Activated naive CD8-positive, alpha-beta T cell treated with anti-CD3 and anti-CD28 coated beads for 36 hours (primary cell): ENCODE measurements at regions not wholly inside any gene's neighbourhood (a gene's known extent, or its start where the extent isn't known, plus 50 kb on each side); places are given as distances from the start of the nearest gene placed in this dataset.

Experiments
- DNase-seq: peaks from one replicate; pipeline ENCODE4 v3.0.0; 2021
- H3K27ac Mint-ChIP-seq: one replicate; pipeline ENCODE4 v1.8.0; 2022; ENCODE audit warnings: mild to moderate bottlenecking, moderate library complexity, mixed read lengths
- H3K27me3 Mint-ChIP-seq: one replicate; pipeline ENCODE4 v1.8.0; 2022; ENCODE audit warnings: mild to moderate bottlenecking, mixed read lengths
- H3K36me3 Mint-ChIP-seq: one replicate; pipeline ENCODE4 v1.8.0; 2021; ENCODE audit warnings: mild to moderate bottlenecking, mixed read lengths
- H3K4me1 Mint-ChIP-seq: one replicate; pipeline ENCODE4 v1.8.0; 2021; ENCODE audit warnings: mixed read lengths
- H3K4me3 Mint-ChIP-seq: one replicate; pipeline ENCODE4 v1.8.0; 2022; ENCODE audit warnings: mild to moderate bottlenecking, moderate library complexity, mixed read lengths
- H3K9me3 Mint-ChIP-seq: one replicate; pipeline ENCODE4 v1.8.0; 2022; ENCODE audit warnings: mixed read lengths

DNA sequence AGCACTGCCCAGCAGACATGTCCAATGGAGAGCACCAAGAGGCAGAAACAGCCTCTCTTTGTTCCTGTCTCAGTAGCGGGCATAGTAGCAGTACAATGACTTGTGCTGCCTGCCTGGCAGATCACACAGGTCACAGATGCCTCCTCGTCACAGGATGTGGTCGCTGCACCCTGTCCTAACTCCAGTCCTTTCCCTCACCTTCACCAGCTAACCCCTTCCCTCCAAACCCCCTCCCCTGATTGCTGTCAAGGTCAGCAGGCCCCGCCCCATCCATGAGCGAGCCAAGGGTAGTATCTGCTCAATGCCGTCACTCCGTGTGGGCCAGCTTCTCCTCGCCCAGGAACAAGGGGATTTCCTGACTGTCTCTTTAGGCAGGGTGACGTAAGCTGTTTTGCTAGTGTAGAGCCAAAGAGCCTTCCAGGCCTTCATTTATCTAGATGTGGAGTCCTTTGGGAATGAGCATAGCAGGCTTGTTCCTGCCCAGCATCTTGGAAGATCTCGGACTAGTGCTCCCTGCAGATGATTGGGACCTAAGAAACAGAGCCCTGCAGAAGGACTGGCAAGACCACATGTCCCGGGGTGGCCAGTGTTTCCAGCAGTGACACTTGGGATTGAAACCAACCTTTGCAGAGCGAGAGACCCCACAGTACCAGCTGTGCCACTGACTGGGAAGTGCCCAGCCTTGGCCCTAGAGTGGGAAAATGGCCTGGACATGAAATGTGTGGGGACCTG, 75.9 kb upstream of the TNRC6C start:
- peaks cover 69% of the 10 kb centered on the region for H3K4me1 Mint-ChIP-seq
- H3K36me3 Mint-ChIP-seq = no peaks in the 10 kb centered on the region
- H3K27me3 Mint-ChIP-seq = no peaks in the 10 kb centered on the region
- peak overlapping the region; percentile 49 for H3K4me3 Mint-ChIP-seq
- H3K9me3 Mint-ChIP-seq = no peaks in the 10 kb centered on the region
- peak overlapping the region; percentile 94 for H3K27ac Mint-ChIP-seq
- DNase-seq = peak; percentile 80

DNA sequence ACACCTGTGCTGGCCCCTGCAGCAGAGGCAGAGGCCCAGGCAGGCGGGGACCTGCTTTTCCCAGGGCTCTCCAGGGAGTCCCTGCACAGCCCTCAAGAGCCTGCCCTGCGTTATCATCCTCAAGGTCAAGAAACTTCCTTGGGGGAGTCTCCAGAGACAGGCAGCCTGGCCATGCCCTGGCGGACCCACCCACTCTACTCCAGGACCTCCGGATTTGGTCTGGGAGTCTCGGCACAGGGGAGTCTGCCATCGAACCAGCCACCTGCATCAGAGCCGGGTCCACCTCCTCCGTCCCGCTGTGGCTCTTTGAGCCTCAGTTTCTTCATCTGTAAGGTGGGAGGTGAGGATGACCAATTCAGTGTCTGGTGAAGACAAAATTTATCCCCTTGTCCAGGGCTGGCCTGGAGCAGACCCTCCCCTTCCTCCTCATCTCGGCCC, 75.3 kb upstream of the TNRC6C start:
- peak overlapping the region; percentile 94 for H3K27ac Mint-ChIP-seq
- H3K27me3 Mint-ChIP-seq = no peaks in the 10 kb centered on the region
- H3K36me3 Mint-ChIP-seq = no peaks in the 10 kb centered on the region
- no peak overlapping the region for H3K4me3 Mint-ChIP-seq
- no peak for DNase-seq
- peaks cover 70% of the 10 kb centered on the region for H3K4me1 Mint-ChIP-seq
- H3K9me3 Mint-ChIP-seq = no peaks in the 10 kb centered on the region

DNA sequence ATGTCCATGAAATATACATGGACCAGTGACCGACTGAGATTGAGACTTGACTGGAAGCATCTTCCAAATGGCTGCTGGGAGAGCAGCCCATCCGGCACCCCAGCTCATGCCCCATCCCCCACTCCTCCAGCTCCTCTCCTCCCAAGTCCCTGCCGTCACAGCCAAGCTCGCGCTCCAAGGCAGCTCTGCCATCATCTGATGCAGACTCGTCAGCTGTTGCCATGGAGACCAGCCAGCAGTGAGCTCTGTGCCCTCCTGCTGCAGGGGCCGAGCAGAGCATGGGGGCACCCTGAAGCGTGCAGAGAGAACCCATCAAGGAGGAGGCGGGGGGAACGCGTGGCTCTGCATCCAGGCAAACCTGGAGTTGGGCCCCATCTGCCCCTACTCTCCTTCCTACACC, 74.5 kb upstream of the TNRC6C start:
- no peaks in the 10 kb centered on the region for H3K36me3 Mint-ChIP-seq
- H3K9me3 Mint-ChIP-seq = no peaks in the 10 kb centered on the region
- no peak overlapping the region for H3K4me3 Mint-ChIP-seq
- no peaks in the 10 kb centered on the region for H3K27me3 Mint-ChIP-seq
- peak overlapping the region; percentile 84 for H3K27ac Mint-ChIP-seq
- DNase-seq = no peak
- H3K4me1 Mint-ChIP-seq = peaks cover 70% of the 10 kb centered on the region

DNA sequence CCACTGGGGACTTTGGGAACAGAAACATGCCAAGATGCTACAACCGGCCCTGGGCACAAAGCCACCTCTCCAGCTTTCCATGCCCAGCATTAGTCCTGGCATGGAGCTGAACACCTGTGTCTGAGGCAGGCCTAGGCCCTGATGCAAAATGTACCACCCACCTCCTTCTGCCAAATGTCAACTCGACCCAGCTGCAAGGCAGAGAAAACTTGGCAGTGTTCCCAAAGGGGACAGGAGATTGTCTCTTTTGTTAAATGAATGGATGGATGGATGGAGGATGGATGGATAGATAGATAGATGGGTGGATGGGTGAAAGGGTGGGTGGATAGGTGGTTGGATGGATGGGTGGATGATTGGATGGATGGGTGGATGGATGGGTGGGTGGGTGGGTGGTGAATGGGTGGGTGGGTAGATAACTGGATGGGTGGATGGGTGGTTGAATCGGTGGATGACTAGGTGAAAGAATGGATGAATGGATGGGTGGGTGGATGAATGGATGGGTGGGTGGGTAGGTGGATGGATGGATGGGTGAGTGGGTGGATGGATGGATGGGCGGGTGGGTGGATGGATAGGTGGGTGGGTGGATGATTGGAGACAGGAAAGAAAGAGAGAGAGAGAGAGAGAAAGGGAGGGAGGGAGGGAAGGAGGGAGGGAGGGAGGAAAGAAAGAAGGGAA, 73.4 kb upstream of the TNRC6C start:
- DNase-seq = no peak
- H3K4me1 Mint-ChIP-seq = peaks cover 64% of the 10 kb centered on the region
- H3K36me3 Mint-ChIP-seq = no peaks in the 10 kb centered on the region
- no peak overlapping the region for H3K27ac Mint-ChIP-seq
- H3K27me3 Mint-ChIP-seq = no peaks in the 10 kb centered on the region
- no peak overlapping the region for H3K4me3 Mint-ChIP-seq
- H3K9me3 Mint-ChIP-seq = no peaks in the 10 kb centered on the region

DNA sequence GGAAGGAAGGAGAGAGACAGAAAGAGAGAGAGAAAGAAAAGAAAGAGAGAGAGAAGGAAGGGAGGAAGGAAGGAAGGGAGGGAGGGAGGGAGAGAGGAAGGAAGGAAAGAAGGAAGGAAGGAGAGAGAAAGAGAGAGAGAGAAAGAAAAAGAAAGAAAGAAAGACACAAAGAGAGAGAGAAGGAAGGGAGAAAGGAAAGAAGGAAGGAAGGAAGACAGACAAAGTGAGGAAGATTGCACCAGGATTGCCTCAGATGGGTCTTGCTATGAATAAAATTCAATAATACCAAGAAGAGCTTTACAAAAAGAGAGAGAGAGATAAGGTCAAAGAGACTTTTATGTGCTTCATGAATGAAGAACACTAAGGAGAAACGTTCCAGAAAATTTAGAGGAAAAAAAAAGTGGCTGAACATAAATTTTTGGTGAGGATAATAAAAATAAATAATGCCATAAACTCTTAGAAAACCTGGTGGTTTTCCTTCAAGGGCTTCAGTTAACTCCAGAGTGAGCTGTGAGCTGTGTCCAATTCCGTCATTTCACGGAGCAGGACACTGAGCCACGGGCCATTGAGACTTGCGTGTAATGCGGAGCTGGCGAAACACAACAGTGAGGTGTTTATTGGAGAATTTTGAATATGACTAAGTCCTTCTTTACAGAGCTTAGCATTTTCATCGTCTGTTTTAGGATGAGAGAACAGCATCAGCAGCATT, 72.7 kb upstream of the TNRC6C start:
- Mint-ChIP-seq H3K4me1 (peaks cover 58% of the 10 kb centered on the region), H3K27me3 (no peaks in the 10 kb centered on the region), H3K27ac (no peak overlapping the region), H3K36me3 (no peaks in the 10 kb centered on the region), H3K9me3 (no peaks in the 10 kb centered on the region), H3K4me3 (no peak overlapping the region)
- no peak for DNase-seq

DNA sequence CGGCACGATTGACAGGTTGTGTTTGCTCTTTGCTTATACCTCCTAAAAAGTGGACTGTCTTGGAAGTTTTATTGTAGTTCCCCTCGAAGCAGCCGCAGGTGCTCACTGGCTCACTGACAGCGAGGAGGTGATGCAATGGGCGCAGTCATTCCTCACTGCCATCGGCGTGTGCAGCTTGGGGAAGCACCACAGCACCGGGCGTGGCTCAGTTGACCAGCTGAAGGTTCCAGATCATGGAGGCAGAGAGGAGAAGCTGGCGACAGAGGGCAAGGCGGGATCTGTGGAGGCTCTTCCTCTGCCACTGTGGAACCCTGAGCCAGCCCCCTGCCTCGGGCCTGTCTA, 72.1 kb upstream of the TNRC6C start:
- H3K4me1 Mint-ChIP-seq = peaks cover 52% of the 10 kb centered on the region
- H3K4me3 Mint-ChIP-seq = no peak overlapping the region
- H3K27me3 Mint-ChIP-seq = no peaks in the 10 kb centered on the region
- no peak for DNase-seq
- H3K9me3 Mint-ChIP-seq = no peaks in the 10 kb centered on the region
- no peak overlapping the region for H3K27ac Mint-ChIP-seq
- H3K36me3 Mint-ChIP-seq = no peaks in the 10 kb centered on the region

DNA sequence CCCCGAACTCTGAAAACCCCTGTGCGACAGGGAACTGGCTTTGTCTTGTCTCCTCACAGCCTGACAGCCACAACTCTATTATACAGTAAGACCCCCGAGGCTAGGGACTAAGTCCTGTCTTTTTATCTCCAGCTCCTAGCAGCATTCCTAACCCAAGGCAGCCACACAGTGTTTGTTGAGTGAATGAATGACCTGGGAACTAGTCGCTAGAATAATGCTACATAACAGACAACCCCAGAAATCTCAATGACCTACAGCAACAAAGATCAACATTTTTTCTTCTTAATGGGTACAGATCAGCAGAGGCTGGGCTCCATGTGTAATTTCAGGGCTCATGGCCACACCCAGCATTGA, 71.4 kb upstream of the TNRC6C start:
- Mint-ChIP-seq H3K27ac (no peak overlapping the region), H3K4me1 (peaks cover 45% of the 10 kb centered on the region)

DNA sequence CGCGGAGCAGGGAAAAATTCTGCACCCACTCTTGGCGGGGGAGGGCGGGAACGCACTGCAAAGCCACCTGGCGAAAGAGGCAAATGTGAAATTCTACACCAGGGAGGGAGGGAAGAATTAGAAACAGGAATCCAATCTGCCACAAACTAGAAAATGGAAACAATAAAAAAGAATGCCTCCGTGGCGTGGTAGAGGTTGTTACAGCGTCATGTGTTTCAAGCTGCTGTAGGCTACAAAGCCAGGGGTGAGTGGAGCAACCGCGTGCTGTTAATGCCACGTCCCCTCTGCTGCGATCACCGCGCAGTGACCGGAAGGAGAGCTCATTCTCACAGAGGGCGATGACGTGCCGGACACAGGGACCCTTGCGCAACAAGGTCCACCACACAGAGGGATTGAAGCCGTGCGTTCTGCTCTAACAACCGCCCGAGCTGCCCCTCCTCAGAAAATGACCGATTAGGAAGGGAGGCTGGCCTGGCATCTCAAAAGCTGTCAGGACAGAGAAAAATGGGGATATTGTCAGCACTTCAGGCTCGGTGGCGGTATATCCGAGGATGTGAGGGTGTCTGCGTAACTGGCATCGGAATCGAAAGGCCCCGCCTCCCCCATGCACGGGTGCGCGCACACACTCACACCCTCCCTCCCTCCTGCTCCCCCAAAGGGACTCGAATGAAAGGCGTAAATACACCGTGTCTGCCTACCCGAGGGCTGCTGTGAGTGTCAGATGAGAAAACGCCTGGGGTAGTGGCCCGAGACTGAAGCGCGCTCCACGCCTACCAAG, 70.8 kb upstream of the TNRC6C start:
- no peaks in the 10 kb centered on the region for H3K9me3 Mint-ChIP-seq
- DNase-seq = peak; percentile 56
- H3K27ac Mint-ChIP-seq = peak overlapping the region; percentile 74
- H3K27me3 Mint-ChIP-seq = no peaks in the 10 kb centered on the region
- peak overlapping the region; percentile 59 for H3K4me3 Mint-ChIP-seq
- peaks cover 39% of the 10 kb centered on the region for H3K4me1 Mint-ChIP-seq
- H3K36me3 Mint-ChIP-seq = no peaks in the 10 kb centered on the region

More for the DNA sequence above, 71.4 kb upstream of the TNRC6C start:
- DNase-seq = no peak
- H3K4me3 Mint-ChIP-seq = peak overlapping the region; percentile 59
- no peaks in the 10 kb centered on the region for H3K9me3 Mint-ChIP-seq
- H3K36me3 Mint-ChIP-seq = no peaks in the 10 kb centered on the region
- H3K27me3 Mint-ChIP-seq = no peaks in the 10 kb centered on the region

DNA sequence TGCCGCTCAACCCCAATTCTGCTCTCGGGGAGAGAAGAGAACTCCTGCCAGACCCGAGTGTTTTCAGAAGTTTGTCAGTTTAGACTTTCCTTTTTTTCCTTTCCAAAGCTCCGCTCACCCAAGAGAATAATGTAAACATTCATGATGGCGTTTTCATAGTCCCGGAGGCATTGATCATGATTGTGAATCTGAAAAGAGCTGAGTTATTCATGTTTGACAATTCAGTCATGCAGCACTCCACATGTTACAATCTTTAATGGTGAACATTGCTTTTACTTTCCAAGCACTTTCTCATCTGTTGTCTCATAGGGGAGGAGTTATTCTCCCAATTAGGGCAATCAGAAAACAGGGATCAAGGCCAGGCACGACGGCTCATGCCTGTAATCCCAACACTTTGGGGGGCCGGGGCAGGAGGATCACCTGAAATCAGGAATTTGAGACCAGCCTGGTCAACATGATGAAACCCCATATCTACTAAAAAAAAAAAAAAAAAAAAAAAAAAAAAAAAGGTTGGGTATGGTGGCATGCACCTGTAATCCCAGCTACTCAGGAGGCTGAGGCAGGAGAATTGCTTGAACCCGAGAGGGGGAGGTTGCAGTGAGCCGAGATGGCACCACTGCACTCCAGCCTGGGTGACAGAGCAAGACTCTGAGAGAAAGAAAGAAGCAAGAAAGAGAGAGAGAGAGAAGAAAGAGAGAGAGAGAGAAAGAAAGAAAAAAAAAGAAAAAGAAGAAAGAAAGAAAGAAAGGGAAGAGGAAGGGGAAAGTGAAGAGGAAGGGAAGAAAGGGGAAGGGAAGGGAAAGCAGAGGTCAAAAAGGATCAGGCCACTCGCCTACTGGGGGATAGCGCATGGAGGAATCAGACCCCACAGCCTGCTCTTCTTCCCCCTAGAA, 70.0 kb upstream of the TNRC6C start:
- DNase-seq = no peak
- Mint-ChIP-seq H3K9me3 (no peaks in the 10 kb centered on the region), H3K27me3 (no peaks in the 10 kb centered on the region), H3K27ac (peak overlapping the region; percentile 74), H3K4me3 (peak overlapping the region; percentile 59), H3K36me3 (no peaks in the 10 kb centered on the region), H3K4me1 (peaks cover 43% of the 10 kb centered on the region)

DNA sequence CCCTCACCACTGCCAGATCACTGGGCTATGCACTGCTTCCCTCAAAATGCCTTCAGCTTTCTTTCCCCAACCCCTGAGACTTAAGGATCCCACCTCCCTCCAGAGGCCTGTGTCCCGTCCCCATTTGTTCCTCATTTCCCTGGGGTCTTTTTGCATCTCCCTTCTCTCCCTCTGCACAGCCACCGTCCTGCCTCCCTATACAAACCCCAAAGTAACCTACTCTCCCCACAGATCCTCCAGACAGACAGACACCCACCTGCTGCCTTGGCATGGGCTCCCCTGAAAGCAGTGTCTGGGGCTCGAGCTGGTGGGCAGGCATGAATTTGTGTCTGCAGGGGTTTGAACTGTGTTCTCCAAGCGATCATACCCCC, 69.4 kb upstream of the TNRC6C start:
- Mint-ChIP-seq H3K9me3 (no peaks in the 10 kb centered on the region), H3K36me3 (no peaks in the 10 kb centered on the region), H3K27ac (no peak overlapping the region), H3K4me1 (peaks cover 44% of the 10 kb centered on the region), H3K4me3 (no peak overlapping the region), H3K27me3 (no peaks in the 10 kb centered on the region)
- DNase-seq = no peak

DNA sequence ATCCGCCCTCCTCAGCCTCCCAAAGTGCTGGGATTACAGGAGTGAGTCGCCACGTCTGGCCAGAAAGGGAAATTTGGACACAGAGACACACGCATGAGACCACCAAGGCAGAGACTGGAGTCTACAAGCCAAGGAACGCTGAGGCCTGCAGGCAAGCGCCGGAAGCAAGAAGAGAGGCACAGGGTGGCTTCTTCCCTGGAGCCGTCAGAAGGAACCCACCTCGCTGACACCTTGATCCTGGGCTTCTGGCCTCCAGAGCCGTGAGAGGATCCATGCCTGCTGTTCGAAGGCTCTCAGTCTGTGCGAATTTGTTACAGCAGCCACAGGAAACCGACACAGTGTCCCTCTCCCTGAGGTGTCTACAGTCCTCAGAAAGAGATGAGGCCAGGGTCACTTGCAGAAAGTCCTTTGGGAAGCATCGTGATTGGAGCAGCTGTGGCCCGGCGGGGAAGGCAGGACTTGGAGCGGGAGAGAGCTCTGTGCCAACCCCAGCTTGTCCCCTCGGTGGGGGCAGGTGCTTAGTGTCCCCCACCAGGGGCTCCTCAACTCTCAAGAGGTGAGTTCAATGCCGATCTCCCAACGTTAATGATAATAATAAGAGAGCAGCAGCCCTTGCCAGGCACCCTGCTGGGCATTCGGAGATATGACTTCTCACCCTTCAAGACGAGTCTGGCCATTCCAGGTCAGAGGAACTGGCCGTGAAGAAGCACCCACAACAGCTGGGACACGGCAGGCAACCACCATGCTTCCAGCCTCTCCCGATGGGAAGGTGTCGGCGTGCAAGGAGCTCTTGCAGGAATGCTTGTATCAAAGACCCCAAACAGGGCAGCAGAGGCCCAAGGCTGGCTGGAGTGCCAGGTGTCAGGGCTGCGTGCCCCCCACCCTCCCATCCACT, 68.4 kb upstream of the TNRC6C start:
- Mint-ChIP-seq H3K4me3 (no peak overlapping the region), H3K4me1 (peaks cover 35% of the 10 kb centered on the region), H3K36me3 (no peaks in the 10 kb centered on the region), H3K27me3 (no peaks in the 10 kb centered on the region), H3K9me3 (no peaks in the 10 kb centered on the region), H3K27ac (no peak overlapping the region)
- DNase-seq = no peak

DNA sequence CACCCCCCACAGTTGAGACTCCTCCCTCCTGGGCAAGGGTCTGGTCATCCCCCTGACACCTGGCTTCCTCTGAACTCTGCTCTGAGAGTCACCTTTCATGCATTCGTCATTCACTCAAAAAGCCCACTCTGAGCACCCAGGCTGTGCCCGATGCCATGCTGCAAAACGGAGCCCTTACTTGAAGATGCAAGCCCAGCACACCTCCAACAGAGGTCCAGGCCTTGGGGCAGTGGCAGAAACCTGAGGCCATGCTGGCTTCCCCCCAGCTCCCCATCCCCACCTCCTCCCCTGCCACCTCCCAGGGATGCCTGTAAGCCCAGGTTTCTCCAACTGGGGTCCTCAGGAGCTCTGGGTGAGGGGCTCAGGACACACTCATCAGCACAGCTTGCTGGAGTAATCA, 67.7 kb upstream of the TNRC6C start:
- Mint-ChIP-seq H3K4me3 (no peak overlapping the region), H3K4me1 (peaks cover 35% of the 10 kb centered on the region), H3K36me3 (no peaks in the 10 kb centered on the region), H3K27me3 (no peaks in the 10 kb centered on the region), H3K9me3 (no peaks in the 10 kb centered on the region), H3K27ac (no peak overlapping the region)
- DNase-seq = no peak

DNA sequence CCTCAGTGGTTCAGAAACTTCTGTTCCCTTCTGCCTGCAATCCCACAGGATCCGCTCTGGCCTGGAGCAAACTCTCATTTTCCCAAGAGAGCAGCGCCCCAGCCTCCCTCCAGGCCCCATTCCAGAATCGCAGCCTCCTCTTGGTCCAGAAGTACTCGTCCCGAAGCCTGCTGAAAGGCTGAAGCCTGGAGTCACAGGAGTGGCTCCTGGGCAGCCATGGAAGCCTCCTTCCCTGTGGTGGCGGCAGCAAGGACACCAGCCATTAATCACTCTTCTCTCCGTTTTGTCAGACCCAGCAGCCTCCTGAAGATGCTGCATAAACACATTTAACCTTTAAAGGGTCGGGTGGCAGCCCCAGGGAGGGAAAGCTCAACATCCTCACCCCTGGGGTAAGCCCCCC, 66.9 kb upstream of the TNRC6C start:
- Mint-ChIP-seq H3K27ac (no peak overlapping the region), H3K27me3 (no peaks in the 10 kb centered on the region), H3K4me3 (no peak overlapping the region), H3K9me3 (no peaks in the 10 kb centered on the region), H3K36me3 (no peaks in the 10 kb centered on the region), H3K4me1 (peaks cover 32% of the 10 kb centered on the region)
- DNase-seq = no peak

DNA sequence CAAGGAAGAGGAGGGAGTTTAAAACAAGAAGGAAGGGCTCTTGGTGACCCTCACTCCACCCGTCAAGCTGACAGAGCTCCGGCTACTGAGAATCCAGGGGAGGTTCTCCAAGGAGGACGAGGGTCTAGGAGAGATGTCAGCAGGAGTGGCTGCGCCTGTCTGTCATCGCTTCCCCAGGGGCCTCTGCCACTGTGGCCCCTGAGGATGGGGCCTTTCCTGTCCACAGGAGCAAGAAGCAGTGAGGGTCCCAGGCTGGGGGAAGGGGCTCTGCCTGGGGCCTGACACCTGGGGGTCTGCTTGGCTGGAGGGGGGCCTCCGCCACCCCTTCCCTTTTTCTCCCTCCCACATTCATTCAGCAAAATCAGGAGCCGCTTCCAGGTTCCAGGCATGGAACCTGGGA, 66.5 kb upstream of the TNRC6C start:
- Mint-ChIP-seq H3K4me1 (peaks cover 29% of the 10 kb centered on the region), H3K27ac (no peak overlapping the region), H3K36me3 (no peaks in the 10 kb centered on the region), H3K27me3 (no peaks in the 10 kb centered on the region), H3K9me3 (no peaks in the 10 kb centered on the region), H3K4me3 (no peak overlapping the region)
- DNase-seq = no peak
